Retinal pigment epithelial cell (primary cell): ENCODE measurements at regions not wholly inside any gene's neighbourhood (a gene's known extent, or its start where the extent isn't known, plus 50 kb on each side); places are given as distances from the start of the nearest gene placed in this dataset.
A peak's percentile ranks its signal among the peaks of the same experiment; 100 is the strongest.

Source experiments
- DNase-seq: peaks from one replicate; pipeline ENCODE4 v3.0.0-alpha.2; 2010; ENCODE audit warnings: low read depth
- H3K4me3 ChIP-seq: 2 replicates; pipeline ENCODE4 v1.5.1; 2011; ENCODE audit warnings: mild to moderate bottlenecking, low read length, control low read depth, moderate library complexity
- TF ChIP-seq, protein P1 (sequence below): conservative IDR thresholded peaks from 2 replicates; pipeline ENCODE4 v1.5.1; 2011; ENCODE audit warnings: low read depth, low read length, control low read depth, inconsistent platforms

DNA sequence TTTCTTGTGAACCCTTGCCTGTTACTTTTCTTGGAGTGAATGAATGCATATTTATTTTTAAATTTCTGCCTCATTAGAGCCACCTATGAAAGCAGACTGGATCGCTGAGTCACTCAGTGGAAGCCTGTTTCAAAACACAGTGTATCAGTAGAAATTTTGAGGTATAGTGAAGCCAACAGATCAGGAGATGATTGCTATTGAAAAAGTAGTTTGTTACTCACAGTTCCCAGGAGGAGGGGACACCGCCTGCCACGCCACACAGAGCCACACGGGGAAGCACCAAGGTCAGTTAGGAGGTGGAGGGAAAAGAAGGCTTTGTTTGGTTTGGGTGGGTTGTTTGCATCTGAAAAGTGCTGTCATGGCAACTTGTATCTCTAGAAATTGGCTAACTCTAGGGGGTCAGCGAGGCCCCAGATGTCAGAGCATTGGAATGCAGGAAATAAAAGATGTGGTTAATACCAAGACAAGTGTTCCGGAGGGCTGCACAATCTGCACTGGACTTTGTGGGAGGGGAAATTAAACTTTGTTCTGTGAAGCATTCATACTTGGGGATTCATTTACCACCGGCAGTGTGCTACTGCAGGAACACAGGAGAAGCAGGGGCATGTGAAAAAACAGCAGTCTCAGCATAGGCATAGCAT, 106.4 kb upstream of the SDK1 start:
- no peak overlapping the region for H3K4me3 ChIP-seq
- peak; percentile 72 for DNase-seq

DNA sequence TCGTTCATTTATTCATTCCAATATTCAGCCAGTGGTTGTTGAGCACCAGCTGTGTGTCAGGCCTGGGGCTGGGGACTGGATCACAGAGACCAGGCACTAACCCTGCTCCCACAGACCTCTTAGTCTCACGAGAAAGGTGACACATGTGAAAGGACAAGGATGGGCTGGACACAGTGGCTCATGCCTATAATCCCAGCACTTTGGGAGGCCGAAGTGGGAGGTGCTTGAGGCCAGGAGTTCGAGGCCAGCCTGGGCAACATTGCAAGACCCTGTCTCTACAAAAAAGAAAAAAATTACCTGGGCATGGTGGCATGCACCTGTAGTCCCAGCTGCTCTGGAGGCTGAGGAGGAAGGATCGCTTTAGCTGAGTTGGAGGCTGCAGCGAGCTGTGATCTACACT, 105.9 kb upstream of the SDK1 start:
- TF ChIP-seq, protein P1, sequence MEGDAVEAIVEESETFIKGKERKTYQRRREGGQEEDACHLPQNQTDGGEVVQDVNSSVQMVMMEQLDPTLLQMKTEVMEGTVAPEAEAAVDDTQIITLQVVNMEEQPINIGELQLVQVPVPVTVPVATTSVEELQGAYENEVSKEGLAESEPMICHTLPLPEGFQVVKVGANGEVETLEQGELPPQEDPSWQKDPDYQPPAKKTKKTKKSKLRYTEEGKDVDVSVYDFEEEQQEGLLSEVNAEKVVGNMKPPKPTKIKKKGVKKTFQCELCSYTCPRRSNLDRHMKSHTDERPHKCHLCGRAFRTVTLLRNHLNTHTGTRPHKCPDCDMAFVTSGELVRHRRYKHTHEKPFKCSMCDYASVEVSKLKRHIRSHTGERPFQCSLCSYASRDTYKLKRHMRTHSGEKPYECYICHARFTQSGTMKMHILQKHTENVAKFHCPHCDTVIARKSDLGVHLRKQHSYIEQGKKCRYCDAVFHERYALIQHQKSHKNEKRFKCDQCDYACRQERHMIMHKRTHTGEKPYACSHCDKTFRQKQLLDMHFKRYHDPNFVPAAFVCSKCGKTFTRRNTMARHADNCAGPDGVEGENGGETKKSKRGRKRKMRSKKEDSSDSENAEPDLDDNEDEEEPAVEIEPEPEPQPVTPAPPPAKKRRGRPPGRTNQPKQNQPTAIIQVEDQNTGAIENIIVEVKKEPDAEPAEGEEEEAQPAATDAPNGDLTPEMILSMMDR = no peak
- DNase-seq = no peak
- no peak overlapping the region for H3K4me3 ChIP-seq

More for the DNA sequence above, 106.4 kb upstream of the SDK1 start:
- TF ChIP-seq, protein P1 = peak; percentile 52

DNA sequence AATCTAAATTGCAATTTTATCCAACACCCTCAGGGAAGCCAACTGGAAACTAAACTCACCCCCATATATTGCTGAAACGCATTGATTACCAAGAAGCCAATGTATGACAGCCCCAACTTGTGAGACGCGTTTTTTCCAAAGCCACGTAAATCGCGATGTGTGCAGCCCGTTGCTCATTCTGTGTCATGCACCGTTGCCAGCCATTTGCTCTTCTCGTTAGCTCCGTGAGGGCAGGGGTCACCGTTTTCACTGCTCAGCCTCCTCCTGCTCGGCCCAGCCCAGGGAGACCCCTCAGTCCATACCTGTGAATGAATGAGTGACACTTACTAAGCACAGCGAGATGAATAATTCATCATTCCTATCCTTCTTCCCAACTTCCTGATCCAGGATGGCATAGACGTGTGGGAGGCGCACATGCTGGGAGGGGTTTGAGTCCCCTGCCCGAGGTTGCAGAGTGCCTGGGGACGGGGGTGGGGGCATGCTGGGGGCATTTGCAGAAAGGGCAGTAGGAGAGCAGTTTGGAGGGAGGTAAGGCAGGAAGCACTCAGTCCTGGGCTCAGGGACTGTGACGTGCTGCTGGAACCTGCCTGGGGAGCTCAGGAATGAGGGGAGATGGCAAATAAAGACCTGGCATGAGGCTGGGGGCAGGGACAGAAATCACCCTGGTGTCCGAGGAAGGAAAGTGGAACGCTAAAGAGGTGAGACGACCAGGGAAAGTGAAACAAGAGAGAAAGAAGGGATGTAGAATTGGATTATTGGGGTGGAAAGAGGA, 104.2 kb upstream of the SDK1 start:
- DNase-seq = no peak
- H3K4me3 ChIP-seq = no peak overlapping the region
- TF ChIP-seq, protein P1 = no peak

DNA sequence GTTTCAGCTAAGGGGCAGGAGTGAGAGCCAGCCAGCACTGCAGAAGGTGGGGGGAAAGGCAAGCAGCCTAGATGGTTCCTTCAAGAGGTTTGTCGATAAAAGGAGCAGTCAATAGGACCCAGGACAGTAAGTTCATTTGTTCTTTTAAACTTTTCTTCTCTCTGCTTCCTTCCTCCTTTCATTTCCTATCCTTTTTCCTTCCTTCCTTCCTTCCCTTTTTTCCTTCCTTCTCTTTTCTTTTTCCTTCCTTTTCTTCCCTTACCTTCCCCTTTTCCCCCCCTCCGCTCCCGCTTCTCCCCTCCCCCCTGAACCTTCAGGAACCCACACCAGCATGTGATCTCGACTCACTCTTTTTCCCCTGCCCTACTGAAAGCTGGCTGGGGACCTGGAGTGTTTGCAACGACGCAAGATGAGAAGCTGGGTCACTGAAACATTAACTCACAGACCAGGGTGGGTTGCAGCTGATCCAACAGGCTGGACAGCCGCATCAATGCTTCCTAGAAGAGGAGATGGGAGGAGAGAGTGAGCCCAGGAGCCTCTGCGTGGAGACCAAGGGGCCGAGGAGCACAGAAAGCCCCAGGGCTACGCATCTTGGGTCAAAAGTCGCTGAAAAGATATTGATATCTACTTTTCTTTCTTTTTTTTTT, 103.4 kb upstream of the SDK1 start:
- H3K4me3 ChIP-seq = no peak overlapping the region
- TF ChIP-seq, protein P1 = no peak
- no peak for DNase-seq

DNA sequence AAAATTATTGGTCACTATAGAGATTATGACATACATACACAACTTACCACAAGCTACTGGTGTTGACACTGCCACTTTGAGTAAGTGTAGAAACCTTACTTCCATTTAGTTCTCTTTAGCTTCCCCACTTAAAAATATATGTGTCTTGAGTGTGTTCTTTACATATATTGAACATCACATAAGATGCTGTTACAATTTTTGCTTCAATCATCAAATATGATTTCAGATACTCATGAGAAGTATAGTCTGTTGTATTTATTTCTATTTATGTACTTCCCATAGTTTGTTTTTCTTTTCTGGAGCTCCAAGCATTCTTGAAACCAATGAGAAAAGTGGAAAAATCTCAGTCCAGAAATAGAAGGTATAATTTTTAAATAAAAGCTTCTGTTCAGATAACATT, 102.7 kb upstream of the SDK1 start:
- no peak overlapping the region for H3K4me3 ChIP-seq
- TF ChIP-seq, protein P1 = no peak
- DNase-seq = no peak

DNA sequence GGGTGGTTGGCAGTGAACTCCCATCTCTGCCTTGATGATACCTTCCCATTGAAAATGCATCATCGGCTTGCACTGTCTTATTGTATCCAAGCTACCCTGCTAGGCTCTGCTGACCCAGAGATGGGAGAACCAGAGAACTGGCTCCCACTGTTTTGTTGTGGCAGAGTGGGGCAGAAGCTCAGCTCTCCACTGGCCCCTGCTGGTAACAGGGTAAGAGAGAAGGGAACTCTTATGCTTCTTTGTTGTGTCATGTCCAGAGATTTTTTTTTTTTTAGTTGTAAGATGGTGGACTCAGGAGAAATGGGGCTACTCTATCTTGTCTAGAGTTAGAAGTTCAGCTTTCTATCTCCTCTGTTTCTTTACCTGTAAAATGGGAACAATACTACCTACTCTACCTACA, 100.5 kb upstream of the SDK1 start:
- TF ChIP-seq, protein P1 = peak; percentile 73
- H3K4me3 ChIP-seq = no peak overlapping the region
- no peak for DNase-seq
